Neural cell (in vitro differentiated cells): ENCODE measurements at regions not wholly inside any gene's neighbourhood (a gene's known extent, or its start where the extent isn't known, plus 50 kb on each side); places are given as distances from the start of the nearest gene placed in this dataset.

Experiments
- H2AFZ ChIP-seq: fragments of 200-600, 300-800 bp; sonication (generic), shearing (Covaris generic); 2 replicates; pipeline ENCODE4 v1.6.0; 2014; ENCODE audit warnings: low read depth, mild to moderate bottlenecking, antibody characterized with exemption, low read length, moderate library complexity
- H3F3A ChIP-seq: fragments of 200-600 bp; shearing (Covaris generic); 2 replicates; pipeline ENCODE4 v1.6.1; 2016; ENCODE audit warnings: mild to moderate bottlenecking, moderate library complexity, mixed read lengths, antibody characterized with exemption, low read length; ENCODE audit not compliant: insufficient read depth, poor library complexity, severe bottlenecking
- H3K27ac ChIP-seq: fragments of 200-600, 300-800 bp; sonication (generic), shearing (Covaris generic); 2 replicates; pipeline ENCODE4 v1.5.1; 2014; ENCODE audit warnings: mild to moderate bottlenecking, low read length, moderate library complexity
- H3K27me3 ChIP-seq: fragments of 300-800, 200-600 bp; sonication (generic), shearing (Covaris generic); 2 replicates; pipeline ENCODE4 v1.6.0; 2014; ENCODE audit warnings: mild to moderate bottlenecking, low read depth, low read length, moderate library complexity; ENCODE audit not compliant: insufficient read depth
- H3K36me3 ChIP-seq: fragments of 300-800, 200-600 bp; sonication (generic), shearing (Covaris generic); 2 replicates; pipeline ENCODE4 v1.5.1; 2014; ENCODE audit warnings: mild to moderate bottlenecking, antibody characterized with exemption, low read length, moderate library complexity; ENCODE audit not compliant: insufficient read depth
- H3K4me2 ChIP-seq: fragments of 300-800, 200-600 bp; sonication (generic), shearing (Covaris generic); 2 replicates; pipeline ENCODE4 v1.6.0; 2014; ENCODE audit warnings: mild to moderate bottlenecking, low read length
- H3K4me3 ChIP-seq: fragments of 300-800, 200-600 bp; sonication (generic), shearing (Covaris generic); 2 replicates; pipeline ENCODE4 v1.5.1; 2014; ENCODE audit warnings: mild to moderate bottlenecking, low read length, moderate library complexity
- H3K79me2 ChIP-seq: fragments of 200-600 bp; shearing (Covaris generic); replicated peaks from 2 replicates; pipeline ENCODE4 v1.6.0; 2014; ENCODE audit warnings: mild to moderate bottlenecking, low read length, moderate library complexity; ENCODE audit not compliant: insufficient read depth
- H3K9ac ChIP-seq: fragments of 300-800, 200-600 bp; sonication (generic), shearing (Covaris generic); 2 replicates; pipeline ENCODE4 v1.6.1; 2016; ENCODE audit warnings: mild to moderate bottlenecking, low read length, mixed read lengths
- H3K9me2 ChIP-seq: fragments of 200-600 bp; shearing (Covaris generic); 2 replicates; pipeline ENCODE4 v1.6.1; 2016; ENCODE audit warnings: mild to moderate bottlenecking, low read length, mixed read lengths; ENCODE audit not compliant: insufficient read depth
- H3K9me3 ChIP-seq: fragments of 200-600, 300-800 bp; sonication (generic), shearing (Covaris generic); 2 replicates; pipeline ENCODE4 v1.6.1; 2016; ENCODE audit warnings: mild to moderate bottlenecking, mixed run types, low read length, moderate library complexity, mixed read lengths
- H4K20me1 ChIP-seq: fragments of 200-600 bp; shearing (Covaris generic); 2 replicates; pipeline ENCODE4 v1.6.1; 2016; ENCODE audit warnings: mild to moderate bottlenecking, mixed run types; ENCODE audit not compliant: insufficient read depth
- CTCF ChIP-seq: fragments of 450-650 bp; IDR thresholded peaks from 2 replicates; pipeline ENCODE4 v1.5.1; 2014; ENCODE audit warnings: antibody characterized with exemption, mild to moderate bottlenecking, moderate library complexity; ENCODE audit not compliant: poor library complexity, severe bottlenecking
- EP300 ChIP-seq: fragments of 450-650 bp; conservative IDR thresholded peaks from 2 replicates; pipeline ENCODE4 v1.6.1; 2014; ENCODE audit warnings: antibody characterized with exemption, mild to moderate bottlenecking, moderate library complexity; ENCODE audit not compliant: poor library complexity, severe bottlenecking
- EZH2 ChIP-seq: fragments of 200-600, 300-800 bp; shearing (Covaris generic), sonication (generic); IDR thresholded peaks from 2 replicates; pipeline ENCODE4 v1.6.1; 2014; ENCODE audit warnings: antibody characterized with exemption, low read length, borderline replicate concordance, mild to moderate bottlenecking; ENCODE audit not compliant: insufficient read depth, poor library complexity, severe bottlenecking
- MXI1 ChIP-seq: fragments of 450-650 bp; conservative IDR thresholded peaks from 2 replicates; pipeline ENCODE4 v1.6.1; 2014; ENCODE audit warnings: antibody characterized with exemption, mild to moderate bottlenecking; ENCODE audit not compliant: poor library complexity, severe bottlenecking
- POLR2AphosphoS5 ChIP-seq: IDR thresholded peaks from 2 replicates; pipeline ENCODE4 v1.6.1; 2012
- RAD21 ChIP-seq: fragments of 450-650 bp; conservative IDR thresholded peaks from 2 replicates; pipeline ENCODE4 v1.6.1; 2014; ENCODE audit warnings: antibody characterized with exemption, mild to moderate bottlenecking, moderate library complexity
- REST ChIP-seq: IDR thresholded peaks from 2 replicates; pipeline ENCODE4 v1.6.1; 2012; ENCODE audit warnings: borderline replicate concordance
- SMC3 ChIP-seq: fragments of 450-650 bp; conservative IDR thresholded peaks from 2 replicates; pipeline ENCODE4 v1.6.1; 2014; ENCODE audit warnings: antibody characterized with exemption, mild to moderate bottlenecking, moderate library complexity; ENCODE audit not compliant: poor library complexity
- TAF1 ChIP-seq: IDR thresholded peaks from 2 replicates; pipeline ENCODE4 v1.6.1; 2012; ENCODE audit warnings: low read depth

- Histone ChIP-seq H3F3A (no peaks in the 10 kb centered on the region), H3K9me2 (no peaks in the 10 kb centered on the region), H3K9ac (no peak overlapping the region), H2AFZ (no peak overlapping the region), H4K20me1 (no peaks in the 10 kb centered on the region), H3K4me3 (no peak overlapping the region), H3K36me3 (no peaks in the 10 kb centered on the region), H3K9me3 (no peaks in the 10 kb centered on the region), H3K27ac (no peak overlapping the region), H3K27me3 (no peaks in the 10 kb centered on the region), H3K79me2 (no peaks in the 10 kb centered on the region), H3K4me2 (no peak overlapping the region)
- TF ChIP-seq EZH2 (no peak), CTCF (no peak), SMC3 (no peak), EP300 (no peak), MXI1 (no peak), RAD21 (no peak)
Observed at GRCh38 chr11:134529212-134530096, 117.4 kb upstream of the B3GAT1 start.

GRCh38 chr11:134528453-134528852 is 116.4 kb upstream of the B3GAT1 start:
- TF ChIP-seq REST (no peak), EP300 (no peak), POLR2AphosphoS5 (no peak), CTCF (no peak), RAD21 (no peak), TAF1 (no peak), MXI1 (no peak), EZH2 (no peak), SMC3 (no peak)
- H3F3A ChIP-seq, result no peaks in the 10 kb centered on the region
- no peak overlapping the region for H2AFZ ChIP-seq
- H3K36me3 ChIP-seq, result no peaks in the 10 kb centered on the region
- no peaks in the 10 kb centered on the region for H3K9me3 ChIP-seq
- H3K9ac ChIP-seq, result no peak overlapping the region
- H3K79me2 ChIP-seq, result no peaks in the 10 kb centered on the region
- no peak overlapping the region for H3K27ac ChIP-seq
- H3K27me3 ChIP-seq, result no peaks in the 10 kb centered on the region
- no peak overlapping the region for H3K4me2 ChIP-seq
- H3K4me3 ChIP-seq, result no peak overlapping the region
- no peaks in the 10 kb centered on the region for H4K20me1 ChIP-seq
- H3K9me2 ChIP-seq, result no peaks in the 10 kb centered on the region
